GM18517 (cell line): ENCODE measurements at regions not wholly inside any gene's neighbourhood (a gene's known extent, or its start where the extent isn't known, plus 50 kb on each side); places are given as distances from the start of the nearest gene placed in this dataset.
A peak's percentile ranks its signal among the peaks of the same experiment; 100 is the strongest.
"Not testable (repeated sequence)": the region's sequence is repeated elsewhere in the genome, so short reads cannot be mapped to it uniquely, and the experiment has no call there.

Experiments
- ATAC-seq: cut with Tn5 transposase; IDR thresholded peaks from one replicate; pipeline ENCODE4 v1.9.1; 2021; ENCODE audit warnings: mild to moderate bottlenecking, moderate library complexity; ENCODE audit not compliant: unreplicated experiment

GRCh38 chr4:86478151-86478550, 116.0 kb upstream of the PTPN13 start:
- not testable (repeated sequence) for ATAC-seq

- ATAC-seq = no peak
These were observed 112.7 kb upstream of the PTPN13 start for GRCh38 chr4:86481440-86481839.

- no peak for ATAC-seq
These were observed 111.6 kb upstream of the PTPN13 start for GRCh38 chr4:86482306-86483172.

- ATAC-seq = no peak
These were observed 111.0 kb upstream of the PTPN13 start for GRCh38 chr4:86483173-86483490.

GRCh38 chr4:86483773-86484172, 110.3 kb upstream of the PTPN13 start:
- no peak for ATAC-seq

- no peak for ATAC-seq
These were observed 109.9 kb upstream of the PTPN13 start for GRCh38 chr4:86484241-86484640.

GRCh38 chr4:86487738-86488348, 106.3 kb upstream of the PTPN13 start:
- no peak for ATAC-seq

- no peak for ATAC-seq
These were observed 100.7 kb upstream of the PTPN13 start for GRCh38 chr4:86493460-86493859.

GRCh38 chr4:86496094-86497080, 97.7 kb upstream of the PTPN13 start:
- ATAC-seq = no peak

- ATAC-seq = no peak
These were observed 97.0 kb upstream of the PTPN13 start for GRCh38 chr4:86497131-86497530.

GRCh38 chr4:86497980-86498862, 95.9 kb upstream of the PTPN13 start:
- ATAC-seq = peak; percentile 86

GRCh38 chr4:86498863-86499166, 95.3 kb upstream of the PTPN13 start:
- ATAC-seq = peak; percentile 9

GRCh38 chr4:86500527-86500926, 93.6 kb upstream of the PTPN13 start:
- ATAC-seq = no peak

GRCh38 chr4:86502081-86502480, 92.0 kb upstream of the PTPN13 start:
- ATAC-seq = no peak

GRCh38 chr4:86506591-86506990, 87.5 kb upstream of the PTPN13 start:
- ATAC-seq = no peak

GRCh38 chr4:86508436-86508835, 85.7 kb upstream of the PTPN13 start:
- no peak for ATAC-seq

GRCh38 chr4:86511590-86511989, 82.5 kb upstream of the PTPN13 start:
- no peak for ATAC-seq

GRCh38 chr4:86512631-86513030, 81.5 kb upstream of the PTPN13 start:
- ATAC-seq = no peak

- ATAC-seq = not testable (repeated sequence)
These were observed 78.2 kb upstream of the PTPN13 start for GRCh38 chr4:86515963-86516362.

- ATAC-seq = no peak
These were observed 72.6 kb upstream of the PTPN13 start for GRCh38 chr4:86521373-86521969.
